ENCODE measurements at regions not wholly inside any gene's neighbourhood (a gene's known extent, or its start where the extent isn't known, plus 50 kb on each side); places are given as distances from the start of the nearest gene placed in this dataset.
"Not testable (repeated sequence)": the region's sequence is repeated elsewhere in the genome, so short reads cannot be mapped to it uniquely, and the experiment has no call there.

- DNase-seq: no peak
These were observed 256.3 kb upstream of the RFC3 start for GRCh38 chr13:33561627-33562026.

GRCh38 chr13:33571618-33572017 lies 246.3 kb upstream of the RFC3 start:
- DNase-seq: no peak

- not testable (repeated sequence) for DNase-seq
These were observed 245.6 kb upstream of the RFC3 start for GRCh38 chr13:33572322-33572721.

- no peak for DNase-seq
These were observed 242.6 kb upstream of the RFC3 start for GRCh38 chr13:33575378-33575777.

GRCh38 chr13:33577007-33577406 lies 240.9 kb upstream of the RFC3 start:
- no peak for DNase-seq

GRCh38 chr13:33578786-33579185 lies 239.2 kb upstream of the RFC3 start:
- DNase-seq: no peak

GRCh38 chr13:33582121-33582520 lies 235.8 kb upstream of the RFC3 start:
- no peak for DNase-seq

GRCh38 chr13:33583398-33583797 lies 234.6 kb upstream of the RFC3 start:
- no peak for DNase-seq

- no peak for DNase-seq
These were observed 227.0 kb upstream of the RFC3 start for GRCh38 chr13:33590936-33591335.

GRCh38 chr13:33606692-33607091 lies 211.3 kb upstream of the RFC3 start:
- DNase-seq: no peak

GRCh38 chr13:33610438-33611120 lies 207.4 kb upstream of the RFC3 start:
- peak; percentile 79 for DNase-seq

GRCh38 chr13:33611121-33611805 lies 206.7 kb upstream of the RFC3 start:
- DNase-seq: peak; percentile 56

- no peak for DNase-seq
These were observed 205.0 kb upstream of the RFC3 start for GRCh38 chr13:33612641-33613638.

- DNase-seq: no peak
These were observed 202.5 kb upstream of the RFC3 start for GRCh38 chr13:33615436-33615835.

GRCh38 chr13:33616130-33616529 lies 201.8 kb upstream of the RFC3 start:
- no peak for DNase-seq

GRCh38 chr13:33617055-33617454 lies 200.9 kb upstream of the RFC3 start:
- no peak for DNase-seq

GRCh38 chr13:33624253-33624652 lies 193.7 kb upstream of the RFC3 start:
- DNase-seq: no peak

GRCh38 chr13:33624740-33625139 lies 193.2 kb upstream of the RFC3 start:
- DNase-seq: no peak

GRCh38 chr13:33626407-33626806 lies 191.5 kb upstream of the RFC3 start:
- no peak for DNase-seq

- DNase-seq: no peak
These were observed 189.3 kb upstream of the RFC3 start for GRCh38 chr13:33628662-33629061.

GRCh38 chr13:33629605-33630360 lies 188.2 kb upstream of the RFC3 start:
- no peak for DNase-seq
